ENCODE measurements at regions not wholly inside any gene's neighbourhood (a gene's known extent, or its start where the extent isn't known, plus 50 kb on each side); places are given as distances from the start of the nearest gene placed in this dataset.

- Histone ChIP-seq H3K36me3 (no peaks in the 10 kb centered on the region), H3K4me3 (ENCODE audit: low read depth in 1 of 2, low read length in 1 of 2) (no peak overlapping the region), H3K9me3 (no peaks in the 10 kb centered on the region), H3K27me3 (peaks cover 7% of the 10 kb centered on the region), H3K27ac (no peak overlapping the region), H3K4me1 (ENCODE audit: control insufficient read depth in 1 of 2, insufficient read depth in 1 of 2, low read depth in 1 of 2, low read length in 1 of 2) (no peaks in the 10 kb centered on the region)
- TF ChIP-seq, protein P1, sequence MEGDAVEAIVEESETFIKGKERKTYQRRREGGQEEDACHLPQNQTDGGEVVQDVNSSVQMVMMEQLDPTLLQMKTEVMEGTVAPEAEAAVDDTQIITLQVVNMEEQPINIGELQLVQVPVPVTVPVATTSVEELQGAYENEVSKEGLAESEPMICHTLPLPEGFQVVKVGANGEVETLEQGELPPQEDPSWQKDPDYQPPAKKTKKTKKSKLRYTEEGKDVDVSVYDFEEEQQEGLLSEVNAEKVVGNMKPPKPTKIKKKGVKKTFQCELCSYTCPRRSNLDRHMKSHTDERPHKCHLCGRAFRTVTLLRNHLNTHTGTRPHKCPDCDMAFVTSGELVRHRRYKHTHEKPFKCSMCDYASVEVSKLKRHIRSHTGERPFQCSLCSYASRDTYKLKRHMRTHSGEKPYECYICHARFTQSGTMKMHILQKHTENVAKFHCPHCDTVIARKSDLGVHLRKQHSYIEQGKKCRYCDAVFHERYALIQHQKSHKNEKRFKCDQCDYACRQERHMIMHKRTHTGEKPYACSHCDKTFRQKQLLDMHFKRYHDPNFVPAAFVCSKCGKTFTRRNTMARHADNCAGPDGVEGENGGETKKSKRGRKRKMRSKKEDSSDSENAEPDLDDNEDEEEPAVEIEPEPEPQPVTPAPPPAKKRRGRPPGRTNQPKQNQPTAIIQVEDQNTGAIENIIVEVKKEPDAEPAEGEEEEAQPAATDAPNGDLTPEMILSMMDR (IDR thresholded peaks at IDR 0.05), result no peak
Observed at GRCh38 chr1:30092051-30092858, 631.1 kb downstream of the MATN1 start.

GRCh38 chr1:30090162-30090820 lies 633.1 kb downstream of the MATN1 start:
- no peak overlapping the region for H3K27ac ChIP-seq
- H3K27me3 ChIP-seq, result peaks cover 27% of the 10 kb centered on the region
- no peaks in the 10 kb centered on the region for H3K4me1 ChIP-seq (ENCODE audit: control insufficient read depth in 1 of 2, insufficient read depth in 1 of 2, low read depth in 1 of 2, low read length in 1 of 2)
- no peaks in the 10 kb centered on the region for H3K9me3 ChIP-seq
- TF ChIP-seq, protein P1 (IDR thresholded peaks at IDR 0.05), result no peak
- H3K4me3 ChIP-seq (ENCODE audit: low read depth in 1 of 2, low read length in 1 of 2), result no peak overlapping the region
- no peaks in the 10 kb centered on the region for H3K36me3 ChIP-seq

- Histone ChIP-seq H3K4me3 (ENCODE audit: low read depth in 1 of 2, low read length in 1 of 2) (no peak overlapping the region), H3K27ac (no peak overlapping the region), H3K4me1 (ENCODE audit: control insufficient read depth in 1 of 2, insufficient read depth in 1 of 2, low read depth in 1 of 2, low read length in 1 of 2) (no peaks in the 10 kb centered on the region), H3K9me3 (no peaks in the 10 kb centered on the region), H3K27me3 (peaks cover 32% of the 10 kb centered on the region), H3K36me3 (no peaks in the 10 kb centered on the region)
- TF ChIP-seq, protein P1 (IDR thresholded peaks at IDR 0.05), result no peak
Observed at GRCh38 chr1:30089024-30089430, 634.4 kb downstream of the MATN1 start.

GRCh38 chr1:30088594-30088993 lies 634.8 kb downstream of the MATN1 start:
- no peaks in the 10 kb centered on the region for H3K4me1 ChIP-seq (ENCODE audit: control insufficient read depth in 1 of 2, insufficient read depth in 1 of 2, low read depth in 1 of 2, low read length in 1 of 2)
- H3K36me3 ChIP-seq, result no peaks in the 10 kb centered on the region
- no peaks in the 10 kb centered on the region for H3K9me3 ChIP-seq
- TF ChIP-seq, protein P1 (IDR thresholded peaks at IDR 0.05), result no peak
- peaks cover 32% of the 10 kb centered on the region for H3K27me3 ChIP-seq
- no peak overlapping the region for H3K4me3 ChIP-seq (ENCODE audit: low read depth in 1 of 2, low read length in 1 of 2)
- no peak overlapping the region for H3K27ac ChIP-seq

GRCh38 chr1:30087465-30087864 lies 635.9 kb downstream of the MATN1 start:
- H3K27ac ChIP-seq, result no peak overlapping the region
- H3K36me3 ChIP-seq, result no peaks in the 10 kb centered on the region
- no peaks in the 10 kb centered on the region for H3K9me3 ChIP-seq
- H3K4me1 ChIP-seq (ENCODE audit: control insufficient read depth in 1 of 2, insufficient read depth in 1 of 2, low read depth in 1 of 2, low read length in 1 of 2), result no peaks in the 10 kb centered on the region
- TF ChIP-seq, protein P1 (IDR thresholded peaks at IDR 0.05), result no peak
- no peak overlapping the region for H3K4me3 ChIP-seq (ENCODE audit: low read depth in 1 of 2, low read length in 1 of 2)
- H3K27me3 ChIP-seq, result peaks cover 32% of the 10 kb centered on the region
